ENCODE measurements at regions not wholly inside any gene's neighbourhood (a gene's known extent, or its start where the extent isn't known, plus 50 kb on each side); places are given as distances from the start of the nearest gene placed in this dataset.

DNA sequence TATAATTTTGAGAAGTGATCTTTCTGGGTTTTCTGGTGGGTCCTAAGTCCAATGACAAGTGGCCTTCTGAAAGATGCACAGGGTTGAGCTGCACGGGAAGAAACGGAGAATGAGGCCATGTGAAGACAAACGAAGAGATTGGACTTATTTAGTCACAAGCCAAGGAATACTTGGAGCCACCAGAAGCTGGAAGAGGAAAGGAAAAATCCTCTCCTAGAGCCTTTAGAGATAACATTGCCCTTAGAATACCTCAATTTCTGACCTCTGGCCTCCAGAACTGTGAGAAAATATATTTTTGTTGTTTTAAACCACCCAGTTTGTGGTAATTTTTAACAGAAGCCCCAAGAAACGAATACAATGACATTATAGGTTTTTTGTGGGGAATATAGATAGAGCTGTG lies 360.5 kb upstream of the TARS1 start:
- TF ChIP-seq EZH2 (IDR thresholded peaks at IDR 0.05; ENCODE audit: borderline replicate concordance, low read depth, low read length, severe bottlenecking) = no peak
- TF ChIP-seq, protein P1, sequence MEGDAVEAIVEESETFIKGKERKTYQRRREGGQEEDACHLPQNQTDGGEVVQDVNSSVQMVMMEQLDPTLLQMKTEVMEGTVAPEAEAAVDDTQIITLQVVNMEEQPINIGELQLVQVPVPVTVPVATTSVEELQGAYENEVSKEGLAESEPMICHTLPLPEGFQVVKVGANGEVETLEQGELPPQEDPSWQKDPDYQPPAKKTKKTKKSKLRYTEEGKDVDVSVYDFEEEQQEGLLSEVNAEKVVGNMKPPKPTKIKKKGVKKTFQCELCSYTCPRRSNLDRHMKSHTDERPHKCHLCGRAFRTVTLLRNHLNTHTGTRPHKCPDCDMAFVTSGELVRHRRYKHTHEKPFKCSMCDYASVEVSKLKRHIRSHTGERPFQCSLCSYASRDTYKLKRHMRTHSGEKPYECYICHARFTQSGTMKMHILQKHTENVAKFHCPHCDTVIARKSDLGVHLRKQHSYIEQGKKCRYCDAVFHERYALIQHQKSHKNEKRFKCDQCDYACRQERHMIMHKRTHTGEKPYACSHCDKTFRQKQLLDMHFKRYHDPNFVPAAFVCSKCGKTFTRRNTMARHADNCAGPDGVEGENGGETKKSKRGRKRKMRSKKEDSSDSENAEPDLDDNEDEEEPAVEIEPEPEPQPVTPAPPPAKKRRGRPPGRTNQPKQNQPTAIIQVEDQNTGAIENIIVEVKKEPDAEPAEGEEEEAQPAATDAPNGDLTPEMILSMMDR (IDR thresholded peaks at IDR 0.05; ENCODE audit: borderline replicate concordance, extremely low read depth, low read length, poor library complexity, severe bottlenecking) = no peak
- no peak overlapping the region for H3K9ac ChIP-seq (ENCODE audit: low read depth, low read length)
- no peaks in the 10 kb centered on the region for H4K20me1 ChIP-seq (ENCODE audit: insufficient read depth, low read length)
- H3K4me2 ChIP-seq (ENCODE audit: insufficient read depth, low read length) = no peak overlapping the region
- no peak overlapping the region for H3K4me3 ChIP-seq (ENCODE audit: low read depth in 1 of 2, low read length in 2 of 2)
- DNase-seq (no peak), ATAC-seq (ENCODE audit: insufficient read depth, low read depth) (no peak)
- no peaks in the 10 kb centered on the region for H3K36me3 ChIP-seq (ENCODE audit: insufficient read depth, low read length)
- no peaks in the 10 kb centered on the region for H3K4me1 ChIP-seq (ENCODE audit: insufficient read depth, low read length)
- no peaks in the 10 kb centered on the region for H3K79me2 ChIP-seq (ENCODE audit: insufficient read depth, low read length)
- no peak overlapping the region for H2AFZ ChIP-seq (ENCODE audit: low read depth, low read length)
- H3K9me3 ChIP-seq (ENCODE audit: insufficient read depth, low read length, severe bottlenecking) = no peaks in the 10 kb centered on the region
- no peak overlapping the region for H3K27ac ChIP-seq (ENCODE audit: low read length)
- no peaks in the 10 kb centered on the region for H3K27me3 ChIP-seq (ENCODE audit: insufficient read depth, low read length, poor library complexity)

DNA sequence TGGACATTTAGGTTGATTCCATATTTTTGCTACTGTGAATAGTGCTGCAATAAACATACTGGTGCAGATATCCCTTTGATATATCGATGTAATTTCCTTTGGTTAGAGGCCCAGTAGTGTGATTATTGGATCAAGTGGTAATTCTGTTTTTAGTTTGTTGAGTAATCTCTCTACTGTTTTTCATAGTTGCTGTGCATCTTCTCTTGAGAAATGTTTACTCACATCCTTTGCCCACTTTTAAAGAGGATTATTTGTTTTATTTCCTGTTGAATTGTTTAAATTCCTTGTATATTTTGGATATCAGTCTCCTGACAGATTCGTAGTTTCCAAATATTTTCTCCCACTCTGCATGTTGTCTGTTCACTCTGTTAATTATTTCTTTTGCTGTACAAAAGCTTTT lies 352.6 kb upstream of the TARS1 start:
- Histone ChIP-seq H3K4me2 (ENCODE audit: insufficient read depth, low read length) (no peak overlapping the region), H3K4me3 (ENCODE audit: low read depth in 1 of 2, low read length in 2 of 2) (no peak overlapping the region), H3K4me1 (ENCODE audit: insufficient read depth, low read length) (no peaks in the 10 kb centered on the region), H3K9me3 (ENCODE audit: insufficient read depth, low read length, severe bottlenecking) (no peaks in the 10 kb centered on the region), H3K79me2 (ENCODE audit: insufficient read depth, low read length) (no peaks in the 10 kb centered on the region), H4K20me1 (ENCODE audit: insufficient read depth, low read length) (no peaks in the 10 kb centered on the region), H3K27ac (ENCODE audit: low read length) (no peak overlapping the region), H3K27me3 (ENCODE audit: insufficient read depth, low read length, poor library complexity) (no peaks in the 10 kb centered on the region), H3K9ac (ENCODE audit: low read depth, low read length) (no peak overlapping the region), H2AFZ (ENCODE audit: low read depth, low read length) (no peak overlapping the region), H3K36me3 (ENCODE audit: insufficient read depth, low read length) (no peaks in the 10 kb centered on the region)
- no peak for ATAC-seq (ENCODE audit: insufficient read depth, low read depth)
- TF ChIP-seq, protein P1 (IDR thresholded peaks at IDR 0.05; ENCODE audit: borderline replicate concordance, extremely low read depth, low read length, poor library complexity, severe bottlenecking) = no peak
- no peak for TF ChIP-seq EZH2 (IDR thresholded peaks at IDR 0.05; ENCODE audit: borderline replicate concordance, low read depth, low read length, severe bottlenecking)
- DNase-seq = no peak

DNA sequence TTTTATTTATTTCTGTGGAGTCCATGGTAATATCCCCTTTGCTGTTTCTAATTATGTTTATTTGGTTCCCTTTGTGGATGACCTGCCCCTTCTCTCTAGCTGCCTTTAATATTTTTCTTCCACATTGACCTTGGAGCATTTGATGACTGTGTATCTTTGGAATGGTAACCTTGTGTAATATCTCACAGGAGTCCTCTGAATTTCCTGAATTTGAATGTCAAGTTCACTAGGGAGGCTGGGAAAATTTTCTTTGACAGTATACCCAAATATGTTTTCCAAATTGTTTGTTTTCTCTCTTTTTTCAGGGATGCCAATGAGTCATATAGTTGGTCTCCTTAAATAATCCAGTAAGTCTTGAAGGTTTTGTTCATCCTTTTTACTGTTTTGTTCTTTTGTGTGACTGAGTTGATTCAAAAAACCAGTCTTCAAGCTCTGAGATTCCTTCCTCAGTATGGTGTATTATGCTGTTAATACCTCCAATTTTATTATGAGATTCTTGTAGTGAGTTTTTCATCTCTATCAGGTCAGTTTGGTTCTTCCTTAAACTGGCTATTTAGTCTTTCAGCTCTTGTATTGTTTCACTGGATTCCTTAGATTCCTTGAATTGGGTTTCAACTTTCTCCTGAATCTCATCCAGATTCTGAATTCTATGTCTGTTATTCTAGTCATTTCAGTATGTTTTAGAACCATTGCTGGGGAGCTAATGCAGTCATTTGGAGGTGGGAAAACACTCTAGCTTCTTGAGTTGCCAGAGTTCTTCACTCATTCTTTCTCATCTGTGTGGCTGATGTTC lies 349.0 kb upstream of the TARS1 start:
- no peak for TF ChIP-seq EZH2 (IDR thresholded peaks at IDR 0.05; ENCODE audit: borderline replicate concordance, low read depth, low read length, severe bottlenecking)
- TF ChIP-seq, protein P1 (IDR thresholded peaks at IDR 0.05; ENCODE audit: borderline replicate concordance, extremely low read depth, low read length, poor library complexity, severe bottlenecking) = no peak
- DNase-seq (no peak), ATAC-seq (ENCODE audit: insufficient read depth, low read depth) (no peak)
- H3K79me2 ChIP-seq (ENCODE audit: insufficient read depth, low read length) = no peaks in the 10 kb centered on the region
- H4K20me1 ChIP-seq (ENCODE audit: insufficient read depth, low read length) = no peaks in the 10 kb centered on the region
- H3K27ac ChIP-seq (ENCODE audit: low read length) = no peak overlapping the region
- no peaks in the 10 kb centered on the region for H3K4me1 ChIP-seq (ENCODE audit: insufficient read depth, low read length)
- H3K4me2 ChIP-seq (ENCODE audit: insufficient read depth, low read length) = no peak overlapping the region
- no peak overlapping the region for H2AFZ ChIP-seq (ENCODE audit: low read depth, low read length)
- H3K27me3 ChIP-seq (ENCODE audit: insufficient read depth, low read length, poor library complexity) = no peaks in the 10 kb centered on the region
- no peaks in the 10 kb centered on the region for H3K9me3 ChIP-seq (ENCODE audit: insufficient read depth, low read length, severe bottlenecking)
- no peaks in the 10 kb centered on the region for H3K36me3 ChIP-seq (ENCODE audit: insufficient read depth, low read length)
- no peak overlapping the region for H3K4me3 ChIP-seq (ENCODE audit: low read depth in 1 of 2, low read length in 2 of 2)
- no peak overlapping the region for H3K9ac ChIP-seq (ENCODE audit: low read depth, low read length)
